Neuron (in vitro differentiated cells): ENCODE measurements at regions not wholly inside any gene's neighbourhood (a gene's known extent, or its start where the extent isn't known, plus 50 kb on each side); places are given as distances from the start of the nearest gene placed in this dataset.

Experiments used
- H2AFZ ChIP-seq: one replicate; pipeline ENCODE4 v1.6.1; 2013; ENCODE audit warnings: low read depth, mild to moderate bottlenecking, inconsistent platforms, low read length, moderate library complexity
- H3K27me3 ChIP-seq: one replicate; pipeline ENCODE4 v1.6.1; 2013; ENCODE audit warnings: low read length; ENCODE audit not compliant: insufficient read depth
- H3K36me3 ChIP-seq: one replicate; pipeline ENCODE4 v1.6.1; 2013; ENCODE audit warnings: low read length; ENCODE audit not compliant: insufficient read depth
- H3K4me1 ChIP-seq: one replicate; pipeline ENCODE4 v1.6.1; 2013; ENCODE audit warnings: low read length; ENCODE audit not compliant: insufficient read depth
- H3K4me3 ChIP-seq: 2 replicates; pipeline ENCODE4 v1.5.1; 2013; ENCODE audit warnings: mild to moderate bottlenecking, low read length, moderate library complexity
- H3K9me3 ChIP-seq: one replicate; pipeline ENCODE4 v1.6.1; 2013; ENCODE audit warnings: low read length

- H3K4me3 ChIP-seq = no peak overlapping the region
- H3K36me3 ChIP-seq = peaks cover 7% of the 10 kb centered on the region
- no peaks in the 10 kb centered on the region for H3K9me3 ChIP-seq
These were observed 174.3 kb downstream of the CEP135 start for GRCh38 chr4:56123051-56123450.

GRCh38 chr4:56118845-56119244 lies 170.1 kb downstream of the CEP135 start:
- Histone ChIP-seq H3K9me3 (no peaks in the 10 kb centered on the region), H2AFZ (no peak overlapping the region), H3K4me1 (peaks cover 5% of the 10 kb centered on the region), H3K36me3 (peaks cover 9% of the 10 kb centered on the region), H3K4me3 (no peak overlapping the region), H3K27me3 (no peaks in the 10 kb centered on the region)

More at GRCh38 chr4:56123051-56123450, 174.3 kb downstream of the CEP135 start:
- Histone ChIP-seq H2AFZ (no peak overlapping the region), H3K4me1 (peaks cover 12% of the 10 kb centered on the region), H3K27me3 (no peaks in the 10 kb centered on the region)

GRCh38 chr4:56118055-56118454 lies 169.3 kb downstream of the CEP135 start:
- Histone ChIP-seq H3K9me3 (no peaks in the 10 kb centered on the region), H3K4me1 (peaks cover 8% of the 10 kb centered on the region), H3K27me3 (no peaks in the 10 kb centered on the region), H2AFZ (no peak overlapping the region), H3K36me3 (peaks cover 9% of the 10 kb centered on the region), H3K4me3 (no peak overlapping the region)

- Histone ChIP-seq H2AFZ (no peak overlapping the region), H3K4me3 (no peak overlapping the region), H3K27me3 (no peaks in the 10 kb centered on the region), H3K4me1 (peaks cover 14% of the 10 kb centered on the region), H3K9me3 (no peaks in the 10 kb centered on the region), H3K36me3 (peaks cover 9% of the 10 kb centered on the region)
These were observed 167.2 kb downstream of the CEP135 start for GRCh38 chr4:56115898-56116297.

- Histone ChIP-seq H3K4me1 (peaks cover 19% of the 10 kb centered on the region), H3K36me3 (peaks cover 2% of the 10 kb centered on the region), H2AFZ (no peak overlapping the region), H3K27me3 (no peaks in the 10 kb centered on the region), H3K4me3 (no peak overlapping the region), H3K9me3 (peaks cover 2% of the 10 kb centered on the region)
These were observed 163.6 kb downstream of the CEP135 start for GRCh38 chr4:56112377-56112776.

- Histone ChIP-seq H2AFZ (no peak overlapping the region), H3K4me1 (peaks cover 34% of the 10 kb centered on the region), H3K9me3 (peaks cover 2% of the 10 kb centered on the region), H3K4me3 (no peak overlapping the region), H3K36me3 (peaks cover 2% of the 10 kb centered on the region), H3K27me3 (no peaks in the 10 kb centered on the region)
These were observed 157.7 kb downstream of the CEP135 start for GRCh38 chr4:56106180-56107147.

GRCh38 chr4:56104188-56104587 lies 155.4 kb downstream of the CEP135 start:
- Histone ChIP-seq H3K9me3 (peaks cover 2% of the 10 kb centered on the region), H2AFZ (no peak overlapping the region), H3K4me3 (no peak overlapping the region), H3K4me1 (peaks cover 34% of the 10 kb centered on the region), H3K36me3 (peaks cover under 1% of the 10 kb centered on the region), H3K27me3 (no peaks in the 10 kb centered on the region)

- H3K4me3 ChIP-seq = no peak overlapping the region
These were observed 153.9 kb downstream of the CEP135 start for GRCh38 chr4:56102601-56103000.

GRCh38 chr4:56099378-56099786 lies 150.6 kb downstream of the CEP135 start:
- Histone ChIP-seq H3K27me3 (no peaks in the 10 kb centered on the region), H3K36me3 (peaks cover 3% of the 10 kb centered on the region), H3K4me1 (peaks cover 6% of the 10 kb centered on the region), H3K4me3 (no peak overlapping the region), H2AFZ (no peak overlapping the region), H3K9me3 (no peaks in the 10 kb centered on the region)

More at GRCh38 chr4:56102601-56103000, 153.9 kb downstream of the CEP135 start:
- no peak overlapping the region for H2AFZ ChIP-seq
- no peaks in the 10 kb centered on the region for H3K36me3 ChIP-seq
- no peaks in the 10 kb centered on the region for H3K9me3 ChIP-seq
- peaks cover 31% of the 10 kb centered on the region for H3K4me1 ChIP-seq
- no peaks in the 10 kb centered on the region for H3K27me3 ChIP-seq

GRCh38 chr4:56093576-56093975 lies 144.8 kb downstream of the CEP135 start:
- peaks cover 5% of the 10 kb centered on the region for H3K36me3 ChIP-seq
- H3K9me3 ChIP-seq = no peaks in the 10 kb centered on the region
- H3K4me1 ChIP-seq = no peaks in the 10 kb centered on the region
- no peak overlapping the region for H3K4me3 ChIP-seq
- no peak overlapping the region for H2AFZ ChIP-seq
- no peaks in the 10 kb centered on the region for H3K27me3 ChIP-seq

- H2AFZ ChIP-seq = no peak overlapping the region
- no peaks in the 10 kb centered on the region for H3K4me1 ChIP-seq
- H3K27me3 ChIP-seq = no peaks in the 10 kb centered on the region
- H3K9me3 ChIP-seq = no peaks in the 10 kb centered on the region
- peaks cover 5% of the 10 kb centered on the region for H3K36me3 ChIP-seq
- no peak overlapping the region for H3K4me3 ChIP-seq
These were observed 143.8 kb downstream of the CEP135 start for GRCh38 chr4:56092540-56092939.

GRCh38 chr4:56086561-56086960 lies 137.8 kb downstream of the CEP135 start:
- Histone ChIP-seq H3K9me3 (no peaks in the 10 kb centered on the region), H3K4me1 (peaks cover 29% of the 10 kb centered on the region), H3K36me3 (peaks cover 2% of the 10 kb centered on the region), H3K27me3 (no peaks in the 10 kb centered on the region), H2AFZ (no peak overlapping the region), H3K4me3 (no peak overlapping the region)

GRCh38 chr4:56086073-56086541 lies 137.4 kb downstream of the CEP135 start:
- Histone ChIP-seq H3K27me3 (no peaks in the 10 kb centered on the region), H3K9me3 (no peaks in the 10 kb centered on the region), H2AFZ (no peak overlapping the region), H3K4me3 (peak overlapping the region; percentile 5), H3K36me3 (peaks cover 2% of the 10 kb centered on the region), H3K4me1 (peaks cover 29% of the 10 kb centered on the region)
